Small intestine (tissue), 7 donors: ENCODE measurements at regions not wholly inside any gene's neighbourhood (a gene's known extent, or its start where the extent isn't known, plus 50 kb on each side); places are given as distances from the start of the nearest gene placed in this dataset.

Experiments
- DNase-seq, 2 donors: peaks; one replicate each; pipeline versions ENCODE4 v3.0.0 to v3.0.0-alpha.2; 2013
- FAIRE-seq: peaks from 2 replicates; lab custom pipeline; 2012; peaks lifted over from hg19 to GRCh38; lab: Jason Lieb, UNC
- H3K27ac ChIP-seq, 3 donors: one replicate each; pipeline ENCODE4 v1.5.1; 2013; ENCODE audit warnings: low read length in 2 of 3, mild to moderate bottlenecking in 2 of 3, control low read depth in 1 of 3, inconsistent platforms in 1 of 3, low read depth in 1 of 3, moderate library complexity in 1 of 3
- H3K27me3 ChIP-seq, 3 donors: one replicate each; pipeline ENCODE4 v1.6.1; 2013; ENCODE audit warnings: low read length in 3 of 3, inconsistent platforms in 1 of 3; ENCODE audit not compliant: control insufficient read depth in 3 of 3, insufficient read depth in 3 of 3
- H3K36me3 ChIP-seq, 3 donors: one replicate each; pipeline ENCODE4 v1.6.1; 2013; ENCODE audit warnings: low read length in 3 of 3, inconsistent platforms in 1 of 3, low read depth in 1 of 3, mild to moderate bottlenecking in 1 of 3, moderate library complexity in 1 of 3; ENCODE audit not compliant: control insufficient read depth in 3 of 3, insufficient read depth in 2 of 3
- H3K4me1 ChIP-seq, 3 donors: one replicate each; pipeline ENCODE4 v1.6.1; 2013; ENCODE audit warnings: low read length in 2 of 3, inconsistent platforms in 1 of 3, low read depth in 1 of 3, mild to moderate bottlenecking in 1 of 3, moderate library complexity in 1 of 3; ENCODE audit not compliant: control insufficient read depth in 3 of 3, insufficient read depth in 2 of 3
- H3K4me3 ChIP-seq, 3 donors: one replicate each; pipeline ENCODE4 v1.5.1; 2013; ENCODE audit warnings: low read length in 3 of 3, control low read depth in 1 of 3, inconsistent platforms in 1 of 3, low read depth in 1 of 3, mild to moderate bottlenecking in 1 of 3, moderate library complexity in 1 of 3
- H3K9me3 ChIP-seq, 2 donors: one replicate each; pipeline ENCODE4 v1.6.1; 2013; ENCODE audit warnings: low read depth in 1 of 2, low read length in 1 of 2; ENCODE audit not compliant: control insufficient read depth in 2 of 2, insufficient read depth in 1 of 2
- WGBS, 3 donors: extraction: QIAGEN DNeasy Blood & Tissue Kit; methylation state at CpG; one replicate each; pipeline ENCODE4 v1.1.7; 2013; 5-methylcytosine and 5-hydroxymethylcytosine counted together
- donor health status: healthy with polysubstance abuse.
- donor health status: control.
- donor health status: control.
- donor health status: Bipolar disorder and iron deficiency.
- donor health status: healthy.

- WGBS, 3 donors, result 34 to 63% (median 41%) methylated on average over 2 of the region's 2 CpGs
- Histone ChIP-seq H3K27me3 (no peaks in the 10 kb centered on the region), H3K9me3 (peaks cover 0 to 8% of the 10 kb centered on the region in 2 donors), H3K36me3 (no peaks in the 10 kb centered on the region), H3K27ac (no peak overlapping the region), H3K4me1 (peaks cover 0 to 10% (median 0%) of the 10 kb centered on the region in 3 donors), H3K4me3 (no peak overlapping the region)
- FAIRE-seq (no peak), DNase-seq (no peak)
Observed at GRCh38 chr3:13718000-13718399, 161.9 kb downstream of the WNT7A start.

- peaks cover 0 to 10% (median 0%) of the 10 kb centered on the region in 3 donors for H3K4me1 ChIP-seq
- H3K27ac ChIP-seq, result no peak overlapping the region
- H3K36me3 ChIP-seq, result no peaks in the 10 kb centered on the region
- peaks cover 0 to 10% of the 10 kb centered on the region in 2 donors for H3K9me3 ChIP-seq
- 64 to 72% (median 65%) methylated on average over 8 of the region's 8 CpGs for WGBS, 3 donors
- FAIRE-seq (no peak), DNase-seq (no peak)
- no peaks in the 10 kb centered on the region for H3K27me3 ChIP-seq
- H3K4me3 ChIP-seq, result no peak overlapping the region
Observed at GRCh38 chr3:13717222-13717895, 162.5 kb downstream of the WNT7A start.

- H3K27ac ChIP-seq, result no peak overlapping the region
- H3K27me3 ChIP-seq, result peaks cover 0 to 3% (median 0%) of the 10 kb centered on the region in 3 donors
- no peak overlapping the region for H3K4me3 ChIP-seq
- no peak for FAIRE-seq
- no peaks in the 10 kb centered on the region for H3K36me3 ChIP-seq
- no peak for DNase-seq
- WGBS, 3 donors, result 85 to 93% (median 88%) methylated on average over 7 of the region's 7 CpGs
- H3K4me1 ChIP-seq, result peaks cover 0 to 10% (median 0%) of the 10 kb centered on the region in 3 donors
- peaks cover 0 to 10% of the 10 kb centered on the region in 2 donors for H3K9me3 ChIP-seq
Observed at GRCh38 chr3:13716540-13717221, 163.2 kb downstream of the WNT7A start.

GRCh38 chr3:13715961-13716360, 163.9 kb downstream of the WNT7A start:
- no peaks in the 10 kb centered on the region for H3K36me3 ChIP-seq
- WGBS, 3 donors, result 87 to 92% (median 91%) methylated on average over 4 of the region's 4 CpGs
- FAIRE-seq (no peak), DNase-seq (no peak)
- H3K9me3 ChIP-seq, result peaks cover 0 to 10% of the 10 kb centered on the region in 2 donors
- no peak overlapping the region for H3K4me3 ChIP-seq
- peaks cover 0 to 10% (median 0%) of the 10 kb centered on the region in 3 donors for H3K4me1 ChIP-seq
- no peak overlapping the region for H3K27ac ChIP-seq
- H3K27me3 ChIP-seq, result peaks cover 0 to 3% (median 0%) of the 10 kb centered on the region in 3 donors

- Histone ChIP-seq H3K4me1 (peaks cover 0 to 10% (median 0%) of the 10 kb centered on the region in 3 donors), H3K9me3 (peaks cover 0 to 10% of the 10 kb centered on the region in 2 donors), H3K4me3 (no peak overlapping the region), H3K36me3 (no peaks in the 10 kb centered on the region), H3K27ac (no peak overlapping the region), H3K27me3 (peaks cover 0 to 3% (median 0%) of the 10 kb centered on the region in 3 donors)
- FAIRE-seq (no peak), DNase-seq (no peak)
- 63 to 78% (median 68%) methylated on average over 4 of the region's 4 CpGs for WGBS, 3 donors
Observed at GRCh38 chr3:13715167-13715954, 164.5 kb downstream of the WNT7A start.

- Histone ChIP-seq H3K4me3 (no peak overlapping the region), H3K36me3 (no peaks in the 10 kb centered on the region), H3K9me3 (peaks cover 0 to 10% of the 10 kb centered on the region in 2 donors), H3K27ac (no peak overlapping the region), H3K4me1 (peaks cover 0 to 9% (median 0%) of the 10 kb centered on the region in 3 donors), H3K27me3 (peaks cover 0 to 3% (median 0%) of the 10 kb centered on the region in 3 donors)
- WGBS, 3 donors, result 81 to 88% (median 84%) methylated on average over 7 of the region's 7 CpGs
- DNase-seq, result no peak
- FAIRE-seq, result no peak
Observed at GRCh38 chr3:13714251-13714916, 165.5 kb downstream of the FBLN2 start.

- Histone ChIP-seq H3K27me3 (peaks cover 0 to 3% (median 0%) of the 10 kb centered on the region in 3 donors), H3K27ac (no peak overlapping the region), H3K9me3 (peaks cover 0 to 10% of the 10 kb centered on the region in 2 donors), H3K36me3 (no peaks in the 10 kb centered on the region), H3K4me3 (no peak overlapping the region), H3K4me1 (peaks cover 0 to 5% (median 0%) of the 10 kb centered on the region in 3 donors)
- FAIRE-seq (no peak), DNase-seq (no peak)
- WGBS, 3 donors, result 84 to 91% (median 88%) methylated on average over 4 of the region's 4 CpGs
Observed at GRCh38 chr3:13713396-13713795, 164.5 kb downstream of the FBLN2 start.
